DMS 273 (cell line): ENCODE measurements at regions not wholly inside any gene's neighbourhood (a gene's known extent, or its start where the extent isn't known, plus 50 kb on each side); places are given as distances from the start of the nearest gene placed in this dataset.

Experiments used
- DNase-seq: peaks from one replicate; lab custom pipeline; 2025; ENCODE audit not compliant: unreplicated experiment; lab: John Stamatoyannopoulos, UW

DNA sequence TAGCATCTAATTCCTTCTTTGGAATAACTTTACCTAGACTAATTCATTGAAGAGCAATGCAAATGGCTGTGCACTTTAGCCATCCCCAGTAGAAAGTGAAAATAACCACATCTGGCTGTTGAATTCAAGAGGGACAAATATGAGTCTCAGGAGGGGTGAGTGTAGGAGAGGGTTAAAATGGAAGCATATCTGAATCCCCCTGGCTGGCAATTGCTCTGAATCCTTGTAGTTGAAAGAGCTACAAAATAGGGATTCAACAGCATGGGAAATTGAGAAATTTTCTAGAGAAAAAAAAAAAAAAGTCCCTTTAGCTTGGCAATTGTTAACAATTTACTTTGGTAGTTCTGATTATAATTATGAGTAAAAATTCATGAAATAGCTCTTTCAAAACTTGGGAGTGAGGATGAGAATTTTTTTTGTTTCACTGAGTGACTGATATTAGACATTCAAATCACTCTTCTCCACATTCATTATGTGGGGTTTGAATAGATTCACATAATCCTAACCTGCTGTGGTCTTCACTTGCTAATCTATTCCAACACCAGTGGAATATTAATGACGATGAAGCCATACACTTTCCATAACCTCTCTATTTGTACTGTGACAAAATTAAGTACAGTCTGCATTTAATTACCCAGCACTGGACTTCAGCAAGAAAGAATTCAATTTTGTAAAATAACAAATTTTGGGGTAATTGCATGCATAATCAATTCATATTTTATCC lies 569.0 kb upstream of the MCTP2 start:
- DNase-seq, result no peak

DNA sequence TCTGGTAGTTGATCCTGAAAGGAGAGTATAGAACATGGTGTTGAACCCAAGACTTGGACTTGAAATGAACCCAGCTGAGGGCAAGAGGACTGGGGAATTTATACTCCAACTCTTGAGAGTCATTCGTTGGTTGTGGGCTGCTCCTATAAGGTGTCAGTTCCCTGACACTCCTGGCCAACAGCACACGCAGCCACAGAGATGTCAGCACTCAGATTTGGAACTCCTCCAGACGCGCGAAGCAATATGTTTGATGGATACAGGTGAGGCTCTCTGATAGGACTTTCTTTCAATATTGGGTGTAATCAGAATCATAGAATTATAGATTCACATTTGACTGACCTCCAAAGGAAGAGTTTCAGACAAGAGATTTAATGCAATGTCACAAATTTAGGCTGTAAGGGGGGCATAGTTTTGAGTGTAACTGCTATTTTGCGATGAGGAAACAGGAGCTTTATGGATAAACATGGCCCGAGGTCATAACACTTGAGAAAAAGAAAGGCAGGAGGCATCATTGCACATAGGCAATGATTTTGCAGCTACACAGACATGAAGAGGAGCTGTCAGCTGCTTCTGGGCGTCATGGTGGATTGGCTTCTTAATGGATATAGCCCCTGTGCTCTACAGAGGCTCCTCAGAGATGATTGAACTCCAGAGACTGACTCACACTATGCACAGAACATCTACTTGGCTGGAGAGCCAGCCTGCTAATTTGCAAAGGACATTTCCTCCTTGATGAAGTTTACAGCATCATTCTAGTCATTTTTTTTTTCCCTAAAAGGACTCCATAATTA lies 569.2 kb upstream of the RGMA start:
- DNase-seq, result no peak

GRCh38 chr15:93656041-93656440 lies 567.0 kb upstream of the RGMA start:
- no peak for DNase-seq

- DNase-seq, result no peak
Observed at GRCh38 chr15:93649691-93650235, 560.8 kb upstream of the RGMA start.

GRCh38 chr15:93646193-93646592 lies 557.2 kb upstream of the RGMA start:
- no peak for DNase-seq

GRCh38 chr15:93645594-93645993 lies 556.6 kb upstream of the RGMA start:
- no peak for DNase-seq

DNA sequence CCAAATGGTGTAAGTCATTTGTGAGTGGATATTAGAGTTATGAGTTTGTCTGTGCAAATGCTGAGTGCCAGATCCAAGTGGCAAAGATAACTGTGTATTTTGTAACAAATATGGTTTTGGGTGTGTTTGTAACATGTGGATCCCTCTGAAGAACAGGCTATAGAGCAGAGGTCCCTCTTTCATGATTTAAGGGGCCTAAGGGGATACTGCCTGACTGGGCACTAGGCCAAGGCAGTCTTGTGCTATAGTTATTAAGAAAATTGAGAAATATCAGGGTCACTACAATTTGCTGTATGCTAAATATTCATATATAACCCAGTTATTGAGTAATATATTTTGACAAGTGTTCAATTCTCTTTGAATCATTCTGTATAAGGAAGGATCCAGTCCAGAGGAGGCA lies 555.6 kb upstream of the RGMA start:
- no peak for DNase-seq

- DNase-seq, result no peak
Observed at GRCh38 chr15:93640411-93640962, 551.5 kb upstream of the RGMA start.

DNA sequence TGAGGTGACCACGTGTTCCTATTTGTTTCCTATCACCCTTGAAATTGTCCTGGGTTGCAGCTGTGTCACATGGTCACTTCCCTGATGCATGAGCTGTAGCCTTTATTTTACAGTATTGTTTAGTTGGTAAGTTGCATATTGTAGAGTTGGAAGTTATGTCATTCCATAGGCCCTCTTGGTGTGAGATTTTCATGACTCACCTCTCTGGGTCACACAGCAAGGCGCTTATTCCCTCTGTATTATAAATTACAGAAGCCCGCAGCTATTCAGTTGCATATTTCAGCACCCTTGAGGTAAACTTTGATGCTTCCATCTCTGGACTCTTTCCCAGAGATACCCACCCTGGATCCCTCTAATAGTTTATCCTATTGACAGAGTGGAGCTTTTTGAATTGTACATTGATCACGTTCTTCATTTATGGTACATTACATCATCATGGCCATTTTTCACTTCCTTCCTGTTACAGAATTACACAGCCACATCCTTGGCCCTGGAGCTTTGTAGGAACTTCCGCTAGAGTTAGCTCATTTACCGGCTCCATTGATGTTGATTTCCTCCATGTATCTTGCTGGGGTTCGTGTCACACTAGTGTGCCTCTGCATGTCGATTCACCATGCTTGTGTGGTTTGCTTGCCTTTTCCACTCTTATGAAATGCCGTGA lies 543.1 kb upstream of the RGMA start:
- no peak for DNase-seq

DNA sequence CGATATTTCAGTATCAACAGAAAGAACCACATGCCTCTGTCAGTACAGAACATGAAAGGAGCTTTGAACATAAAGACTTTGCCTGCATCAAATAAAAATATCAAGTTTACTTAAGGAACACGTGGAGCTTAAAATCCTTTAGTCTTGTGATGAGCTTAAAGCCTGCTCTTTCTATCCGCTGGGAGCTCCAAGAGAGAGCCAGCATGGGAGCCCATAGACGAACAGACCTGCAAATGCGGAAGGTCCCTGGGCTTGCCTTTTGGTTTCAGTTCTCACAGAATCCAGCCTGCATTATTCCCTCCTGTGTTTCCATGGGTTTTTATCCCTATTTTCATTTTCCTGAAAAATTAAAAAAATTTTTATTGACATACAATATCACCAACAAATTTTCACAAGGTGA lies 530.6 kb upstream of the RGMA start:
- no peak for DNase-seq

GRCh38 chr15:93617443-93617842 lies 528.4 kb upstream of the RGMA start:
- no peak for DNase-seq

GRCh38 chr15:93614386-93615104 lies 525.5 kb upstream of the RGMA start:
- DNase-seq, result no peak

DNA sequence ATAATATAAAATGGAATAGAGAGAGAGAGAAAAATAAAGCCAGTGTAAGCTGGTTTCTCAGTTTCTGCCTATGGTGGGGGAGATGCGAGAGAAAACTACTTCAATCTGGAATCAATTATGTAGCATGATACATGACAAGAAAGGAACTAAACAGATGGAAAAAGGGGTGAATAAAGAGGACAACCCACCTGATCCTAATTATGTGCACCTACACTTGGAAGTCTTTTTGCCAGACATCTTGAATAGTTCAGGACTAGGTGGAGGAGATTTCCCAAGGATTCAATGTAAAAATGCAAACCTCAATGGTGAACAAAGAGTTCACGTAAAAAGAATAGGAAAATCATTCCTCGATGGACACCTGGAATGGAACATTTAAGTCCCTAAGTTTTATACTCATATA lies 524.4 kb upstream of the RGMA start:
- DNase-seq, result no peak

DNA sequence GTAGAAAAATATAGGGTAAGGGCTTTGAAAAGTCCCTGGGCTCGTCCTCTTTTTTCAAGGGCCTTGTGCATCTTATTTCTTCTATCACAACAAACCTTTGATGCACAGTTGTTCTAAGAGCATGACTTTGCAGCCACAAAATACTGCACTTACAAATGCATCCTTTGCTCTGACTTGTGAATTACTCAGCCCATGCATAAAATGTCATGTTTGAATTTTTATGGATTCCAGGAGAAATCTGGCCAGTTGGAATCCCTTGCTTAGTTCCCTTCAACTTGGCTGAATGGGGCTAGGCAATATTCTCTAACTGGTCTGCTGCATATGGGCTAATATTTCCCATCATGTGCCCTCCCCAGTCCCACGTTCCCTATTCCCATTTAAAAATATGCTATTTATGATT lies 523.9 kb upstream of the RGMA start:
- no peak for DNase-seq

GRCh38 chr15:93610944-93611343 lies 521.9 kb upstream of the RGMA start:
- no peak for DNase-seq

- no peak for DNase-seq
Observed at GRCh38 chr15:93608643-93609148, 519.7 kb upstream of the RGMA start.

DNA sequence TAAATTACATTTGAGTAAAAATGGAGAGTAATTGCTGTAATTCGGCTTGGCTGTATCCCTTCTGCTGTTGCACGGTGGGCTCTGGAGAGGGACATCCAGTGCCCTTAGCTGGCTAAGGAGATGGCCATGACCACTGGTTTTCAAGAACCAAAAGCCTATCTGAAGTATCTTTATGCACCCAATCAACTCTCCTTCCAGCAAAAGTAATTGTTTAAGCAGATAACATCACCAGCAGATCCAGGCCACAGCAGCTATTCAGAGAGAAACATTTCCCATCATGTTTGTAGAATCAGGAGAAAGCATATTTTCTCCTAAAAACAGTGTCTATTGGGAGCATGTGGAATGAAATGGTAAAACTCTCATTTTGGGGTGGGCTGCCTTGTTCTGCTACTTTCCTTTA lies 514.5 kb upstream of the RGMA start:
- DNase-seq, result no peak

DNA sequence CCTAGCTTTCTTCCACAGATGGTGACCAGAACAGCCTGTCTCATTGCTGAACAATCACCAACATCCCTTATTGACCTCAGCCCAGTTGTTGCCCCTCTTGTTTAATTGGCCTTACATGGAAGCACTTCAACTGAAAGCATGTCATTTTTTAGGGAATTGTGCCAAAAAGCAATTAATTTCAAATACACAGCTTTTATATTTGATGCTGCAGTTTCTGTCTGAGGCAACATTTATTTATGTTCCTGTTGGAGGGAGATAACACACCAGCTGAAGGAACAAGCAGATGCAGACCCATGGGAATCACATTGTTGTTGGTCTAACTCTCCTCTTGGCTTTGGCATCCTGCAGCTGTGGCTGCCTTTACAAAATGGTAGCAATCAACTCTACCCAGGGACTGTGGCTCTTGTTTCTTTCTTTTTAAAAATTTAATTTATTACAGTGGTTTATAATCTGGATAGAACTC lies 498.1 kb upstream of the RGMA start:
- DNase-seq, result no peak

GRCh38 chr15:93585012-93585411 lies 496.0 kb upstream of the RGMA start:
- DNase-seq, result no peak

DNA sequence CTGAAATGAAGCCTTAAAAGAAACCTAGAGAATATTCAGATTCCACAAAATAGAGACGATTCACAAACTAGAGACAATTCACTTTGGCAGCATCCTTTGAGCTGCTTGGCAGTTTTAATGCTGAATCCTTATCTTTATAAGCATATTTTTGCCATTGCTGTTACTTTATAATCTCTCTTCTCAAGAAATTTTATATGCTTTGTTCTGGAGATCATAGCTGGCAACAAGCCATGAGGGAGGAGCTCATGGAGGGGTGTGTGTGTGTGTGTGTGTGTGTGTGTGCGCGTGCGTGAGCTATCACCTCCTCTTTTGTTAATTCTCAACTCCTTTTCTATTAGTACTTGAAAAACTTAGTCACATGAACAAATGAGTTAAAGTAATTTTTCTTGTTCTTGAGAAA lies 495.0 kb upstream of the RGMA start:
- DNase-seq, result no peak

DNA sequence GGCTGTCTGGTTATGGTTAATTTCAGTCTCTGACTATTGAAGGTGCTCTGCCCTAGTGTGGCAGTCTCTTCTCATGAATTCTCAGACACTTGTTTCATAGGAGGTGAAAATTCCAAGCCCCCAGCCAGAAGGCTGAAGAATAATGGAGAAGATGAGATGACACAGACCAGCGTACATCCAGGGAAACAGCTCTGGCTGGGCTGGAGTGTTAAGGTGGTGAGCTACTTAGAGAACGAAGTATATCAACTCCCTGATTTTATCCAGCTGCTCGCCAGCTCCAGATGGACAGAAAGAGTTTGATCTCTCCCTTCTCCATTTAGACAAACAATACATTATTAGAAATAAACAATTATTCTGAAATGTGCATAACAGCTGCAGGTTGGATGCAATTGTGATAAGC lies 494.5 kb upstream of the RGMA start:
- no peak for DNase-seq
